GM18505 (cell line): ENCODE measurements at regions not wholly inside any gene's neighbourhood (a gene's known extent, or its start where the extent isn't known, plus 50 kb on each side); places are given as distances from the start of the nearest gene placed in this dataset.

ENCODE experiments used
- ATAC-seq: cut with Tn5 transposase; IDR thresholded peaks from one replicate; pipeline ENCODE4 v1.9.1; 2021; ENCODE audit not compliant: unreplicated experiment
- POLR2A ChIP-seq: IDR thresholded peaks from 4 replicates; pipeline ENCODE4 v1.6.1; 2011; ENCODE audit warnings: borderline replicate concordance; ENCODE audit not compliant: insufficient read depth, insufficient read length; ENCODE audit errors: extremely low read depth

- no peak for ATAC-seq
- no peak for TF ChIP-seq POLR2A
These were observed 1168.3 kb downstream of the BCL11B start for GRCh38 chr14:98103705-98104104.

DNA sequence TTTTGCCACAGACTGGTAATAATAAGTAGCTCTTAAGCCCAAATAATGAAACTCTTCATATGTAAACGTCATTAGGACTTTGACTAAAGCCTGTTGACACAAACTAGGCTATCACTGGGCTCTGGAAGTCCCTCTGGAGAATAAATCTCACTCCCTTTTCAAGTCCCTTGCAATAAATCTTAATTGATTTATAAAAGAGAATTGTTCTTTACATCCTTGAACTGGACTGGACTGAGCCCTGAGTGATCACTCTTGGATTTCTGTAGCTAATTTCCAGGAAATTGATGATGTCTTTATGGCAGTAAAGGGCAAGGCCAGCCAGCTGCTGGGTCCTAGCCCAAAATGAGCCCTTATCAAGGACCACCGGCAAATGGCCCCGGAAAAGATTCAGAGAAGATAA is 1162.7 kb downstream of the BCL11B start:
- TF ChIP-seq POLR2A = no peak
- ATAC-seq = no peak

DNA sequence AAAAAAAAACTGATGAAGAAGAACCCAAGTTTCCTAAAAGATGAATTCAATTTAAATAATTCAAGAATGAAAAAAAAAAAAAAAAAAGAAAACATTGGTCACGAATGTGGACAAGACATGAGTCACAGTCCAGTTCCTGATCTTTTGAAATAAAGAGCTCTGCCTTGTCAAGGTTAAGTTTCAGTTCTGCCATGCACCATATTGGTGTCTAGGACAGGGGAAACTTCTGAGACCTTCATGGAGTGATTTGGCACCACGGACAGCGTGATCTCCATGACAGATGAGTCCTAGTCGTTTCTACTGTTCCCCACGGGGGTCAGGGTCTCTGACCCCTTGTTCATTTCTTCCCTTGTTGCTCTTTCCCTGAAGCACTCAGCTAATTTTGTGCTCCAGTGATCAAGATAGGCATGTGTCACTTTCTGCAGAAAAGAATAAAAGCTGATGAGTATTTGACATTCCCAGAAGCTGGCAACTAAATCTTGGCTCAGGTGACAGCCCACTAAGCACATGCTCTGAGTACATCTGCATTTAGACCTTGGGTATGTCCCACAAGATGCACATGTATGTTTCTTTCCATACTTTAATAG is 1159.7 kb downstream of the BCL11B start:
- no peak for ATAC-seq
- TF ChIP-seq POLR2A = no peak

GRCh38 chr14:98114122-98114895 is 1157.7 kb downstream of the BCL11B start:
- no peak for ATAC-seq
- no peak for TF ChIP-seq POLR2A

- no peak for ATAC-seq
- no peak for TF ChIP-seq POLR2A
These were observed 1157.1 kb downstream of the BCL11B start for GRCh38 chr14:98114946-98115345.

- no peak for ATAC-seq
These were observed 1153.2 kb downstream of the BCL11B start for GRCh38 chr14:98118749-98119148.

GRCh38 chr14:98119739-98120138 is 1152.3 kb downstream of the BCL11B start:
- no peak for TF ChIP-seq POLR2A

More at GRCh38 chr14:98118749-98119148, 1153.2 kb downstream of the BCL11B start:
- no peak for TF ChIP-seq POLR2A

GRCh38 chr14:98120831-98121464 is 1151.0 kb downstream of the BCL11B start:
- TF ChIP-seq POLR2A = no peak
- no peak for ATAC-seq

More at GRCh38 chr14:98119739-98120138, 1152.3 kb downstream of the BCL11B start:
- ATAC-seq = no peak

DNA sequence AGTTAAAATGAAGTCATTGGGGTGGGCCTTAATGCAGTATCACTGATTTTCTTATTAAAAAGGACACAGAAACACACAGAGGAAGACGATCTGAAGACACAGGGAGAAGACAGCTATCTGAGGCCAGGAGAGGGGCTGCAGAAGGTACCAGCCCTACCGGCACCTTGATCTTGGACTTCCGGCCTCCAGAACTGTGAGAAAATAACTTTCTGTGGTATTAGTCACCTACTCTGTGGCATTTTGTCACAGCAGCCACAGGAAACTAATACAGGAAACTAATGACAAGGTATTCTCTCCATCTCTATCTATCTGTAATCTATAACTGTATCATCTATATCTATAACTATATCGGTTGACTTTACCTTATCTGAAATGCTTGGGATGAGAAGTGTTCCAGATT is 1149.5 kb downstream of the BCL11B start:
- ATAC-seq = no peak
- no peak for TF ChIP-seq POLR2A

- ATAC-seq = no peak
- no peak for TF ChIP-seq POLR2A
These were observed 1141.3 kb downstream of the BCL11B start for GRCh38 chr14:98130691-98131090.

GRCh38 chr14:98131406-98131805 is 1140.6 kb downstream of the BCL11B start:
- no peak for ATAC-seq
- no peak for TF ChIP-seq POLR2A

- no peak for TF ChIP-seq POLR2A
- no peak for ATAC-seq
These were observed 1138.2 kb downstream of the BCL11B start for GRCh38 chr14:98133806-98134205.

DNA sequence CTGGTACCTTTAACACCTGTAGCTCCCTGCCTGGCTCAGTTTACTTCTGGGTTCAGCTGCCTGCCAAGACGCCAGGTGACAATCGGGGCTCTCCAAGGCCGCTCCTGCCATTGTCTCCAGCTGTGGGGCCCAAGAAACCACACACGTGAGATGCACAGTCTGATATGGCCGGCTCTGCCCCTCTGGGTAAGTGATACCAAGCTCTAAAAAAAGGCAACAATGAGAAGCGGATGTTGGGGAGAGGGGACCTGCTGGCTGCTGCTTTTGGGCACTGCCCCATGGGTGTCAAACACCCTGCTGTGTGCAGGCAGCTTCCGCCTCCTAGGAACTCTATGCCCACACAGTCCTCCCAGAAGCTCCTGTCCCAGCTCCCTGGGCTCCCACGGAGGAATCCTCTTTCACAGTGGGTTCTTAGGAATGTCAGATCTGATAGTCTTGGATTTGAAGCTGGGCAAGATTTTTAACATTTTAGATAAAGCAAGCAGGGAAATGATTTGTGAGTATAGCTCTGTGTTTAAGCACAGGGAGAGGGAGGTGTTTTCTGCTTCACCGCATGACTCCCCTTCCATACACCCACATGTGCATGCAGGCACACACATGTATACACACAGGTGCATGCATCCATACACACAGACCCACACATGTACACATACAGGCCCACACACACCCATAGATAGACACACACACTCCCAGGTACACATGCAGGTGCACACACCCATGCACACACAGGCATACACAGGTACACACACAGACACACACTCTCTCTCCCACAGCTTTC is 1135.8 kb downstream of the BCL11B start:
- ATAC-seq = no peak

More for the DNA sequence above, 1135.8 kb downstream of the BCL11B start:
- TF ChIP-seq POLR2A = no peak
